ENCODE measurements at regions not wholly inside any gene's neighbourhood (a gene's known extent, or its start where the extent isn't known, plus 50 kb on each side); places are given as distances from the start of the nearest gene placed in this dataset.
"Not testable (repeated sequence)": the region's sequence is repeated elsewhere in the genome, so short reads cannot be mapped to it uniquely, and the experiment has no call there.

- H3K36me3 ChIP-seq (ENCODE audit: control insufficient read depth in 2 of 3, insufficient read depth in 3 of 3, low read length in 3 of 3); H3K9me3 Mint-ChIP-seq; POLR2A ChIA-PET; intact Hi-C loops (cut with micrococcal nuclease); H3K4me1 ChIP-seq (ENCODE audit: control insufficient read depth in 2 of 2, insufficient read depth in 2 of 2, low read length in 2 of 2); DNase-seq; H3K9me3 ChIP-seq (ENCODE audit: control insufficient read depth in 2 of 3, low read length in 3 of 3); H3K27ac Mint-ChIP-seq; H3K4me3 ChIP-seq (ENCODE audit: low read length); H3K27ac ChIP-seq (ENCODE audit: low read depth, low read length); ATAC-seq; H3K4me3 Mint-ChIP-seq; H3K27me3 ChIP-seq (ENCODE audit: control insufficient read depth in 2 of 2, insufficient read depth in 2 of 2, low read length in 2 of 2): not testable (repeated sequence)
- CTCF ChIA-PET = interaction anchor here (0.6 kb wide), 1 partner anchor 470 kb away, joined by 3 read pairs; no protein-coding TSS in a partner anchor
- Mint-ChIP-seq H3K36me3 (peaks cover 0 to 23% (median 11%) of the 10 kb centered on the region in 5 donors), H3K27me3 (peaks cover 0 to 11% (median 0%) of the 10 kb centered on the region in 5 donors), H3K4me1 (peaks cover 0 to 36% (median 20%) of the 10 kb centered on the region in 7 donors)
Observed at GRCh38 chr1:65029434-65029833, 63.1 kb upstream of the JAK1 start.

GRCh38 chr1:65034879-65035278, 68.5 kb upstream of the JAK1 start:
- not testable (repeated sequence) for H3K27ac Mint-ChIP-seq
- CTCF ChIA-PET = interaction anchor here (1.1 kb wide), 1 partner anchor 158 kb away, joined by 3 read pairs; no protein-coding TSS in a partner anchor
- POLR2A ChIA-PET = interaction anchor here (3.0 kb wide), 1 partner anchor 10 kb away, joined by 12 read pairs; no protein-coding TSS in a partner anchor

GRCh38 chr1:65036570-65037051, 70.3 kb upstream of the JAK1 start:
- Histone ChIP-seq H3K27ac (ENCODE audit: low read depth, low read length) (no peak overlapping the region), H3K9me3 (ENCODE audit: control insufficient read depth in 2 of 3, low read length in 3 of 3) (no peaks in the 10 kb centered on the region), H3K27me3 (ENCODE audit: control insufficient read depth in 2 of 2, insufficient read depth in 2 of 2, low read length in 2 of 2) (no peaks in the 10 kb centered on the region), H3K36me3 (ENCODE audit: control insufficient read depth in 2 of 3, insufficient read depth in 3 of 3, low read length in 3 of 3) (no peaks in the 10 kb centered on the region), H3K4me3 (ENCODE audit: low read length) (no peak overlapping the region), H3K4me1 (ENCODE audit: control insufficient read depth in 2 of 2, insufficient read depth in 2 of 2, low read length in 2 of 2) (peaks cover 0 to under 1% of the 10 kb centered on the region in 2 donors)
- H3K4me1 Mint-ChIP-seq = peaks cover 4 to 21% (median 14%) of the 10 kb centered on the region in 7 donors
- no peak overlapping the region for H3K4me3 Mint-ChIP-seq
- POLR2A ChIA-PET = interaction anchor here (0.6 to 1.3 kb wide), 4 partner anchors 9 to 29 kb away, joined by 3 to 4 read pairs (median 3); no protein-coding TSS in a partner anchor
- peaks cover 0 to 3% (median 0%) of the 10 kb centered on the region in 5 donors for H3K27me3 Mint-ChIP-seq
- intact Hi-C loops (cut with micrococcal nuclease) = no loop called here
- DNase-seq (no peak), ATAC-seq (no peak)
- peaks cover 0 to 21% (median 0%) of the 10 kb centered on the region in 5 donors for H3K36me3 Mint-ChIP-seq
- no peaks in the 10 kb centered on the region for H3K9me3 Mint-ChIP-seq
- CTCF ChIA-PET = no interaction called here
- H3K27ac Mint-ChIP-seq = peak overlapping the region in 1 of 9 donors; percentile 2

More at GRCh38 chr1:65034879-65035278, 68.5 kb upstream of the JAK1 start:
- H3K4me1 ChIP-seq (ENCODE audit: control insufficient read depth in 2 of 2, insufficient read depth in 2 of 2, low read length in 2 of 2); H3K9me3 Mint-ChIP-seq; H3K4me3 Mint-ChIP-seq; H3K4me3 ChIP-seq (ENCODE audit: low read length); H3K36me3 ChIP-seq (ENCODE audit: control insufficient read depth in 2 of 3, insufficient read depth in 3 of 3, low read length in 3 of 3); H3K27me3 Mint-ChIP-seq; H3K9me3 ChIP-seq (ENCODE audit: control insufficient read depth in 2 of 3, low read length in 3 of 3); H3K27ac ChIP-seq (ENCODE audit: low read depth, low read length); DNase-seq; H3K27me3 ChIP-seq (ENCODE audit: control insufficient read depth in 2 of 2, insufficient read depth in 2 of 2, low read length in 2 of 2); ATAC-seq: not testable (repeated sequence)
- intact Hi-C loops (cut with micrococcal nuclease) = loop anchor here in 1 of 2 donors (5.0 kb wide), 1 partner anchor 353 kb away; no protein-coding TSS in a partner anchor
- Mint-ChIP-seq H3K4me1 (peaks cover 0 to 15% (median 7%) of the 10 kb centered on the region in 7 donors), H3K36me3 (peaks cover 0 to 16% (median 5%) of the 10 kb centered on the region in 5 donors)

- ChIA-PET POLR2A (no interaction called here), CTCF (interaction anchor here (1.6 kb wide), 1 partner anchor 36 kb away, joined by 3 read pairs; no protein-coding TSS in a partner anchor)
- no peaks in the 10 kb centered on the region for H3K9me3 Mint-ChIP-seq
- intact Hi-C loops (cut with micrococcal nuclease) = no loop called here
- no peaks in the 10 kb centered on the region for H3K9me3 ChIP-seq (ENCODE audit: control insufficient read depth in 2 of 3, low read length in 3 of 3)
- H3K4me3 Mint-ChIP-seq = no peak overlapping the region
- H3K4me3 ChIP-seq (ENCODE audit: low read length) = no peak overlapping the region
- no peak overlapping the region for H3K27ac ChIP-seq (ENCODE audit: low read depth, low read length)
- no peak for ATAC-seq
- H3K36me3 ChIP-seq (ENCODE audit: control insufficient read depth in 2 of 3, insufficient read depth in 3 of 3, low read length in 3 of 3) = no peaks in the 10 kb centered on the region
- no peak for DNase-seq
- H3K4me1 Mint-ChIP-seq = peaks cover 3 to 20% (median 16%) of the 10 kb centered on the region in 7 donors
- no peak overlapping the region for H3K27ac Mint-ChIP-seq
- H3K36me3 Mint-ChIP-seq = peaks cover 0 to 14% (median 0%) of the 10 kb centered on the region in 5 donors
- no peaks in the 10 kb centered on the region for H3K27me3 Mint-ChIP-seq
- H3K27me3 ChIP-seq (ENCODE audit: control insufficient read depth in 2 of 2, insufficient read depth in 2 of 2, low read length in 2 of 2) = no peaks in the 10 kb centered on the region
- H3K4me1 ChIP-seq (ENCODE audit: control insufficient read depth in 2 of 2, insufficient read depth in 2 of 2, low read length in 2 of 2) = no peaks in the 10 kb centered on the region
Observed at GRCh38 chr1:65039066-65039465, 72.7 kb upstream of the JAK1 start.

GRCh38 chr1:65039508-65039907, 73.2 kb upstream of the JAK1 start:
- H3K27ac Mint-ChIP-seq = no peak overlapping the region
- no peak overlapping the region for H3K4me3 Mint-ChIP-seq
- H3K4me1 Mint-ChIP-seq = peaks cover 8 to 24% (median 20%) of the 10 kb centered on the region in 7 donors
- no peaks in the 10 kb centered on the region for H3K27me3 Mint-ChIP-seq
- H3K27me3 ChIP-seq (ENCODE audit: control insufficient read depth in 2 of 2, insufficient read depth in 2 of 2, low read length in 2 of 2) = no peaks in the 10 kb centered on the region
- intact Hi-C loops (cut with micrococcal nuclease) = no loop called here
- H3K4me1 ChIP-seq (ENCODE audit: control insufficient read depth in 2 of 2, insufficient read depth in 2 of 2, low read length in 2 of 2) = no peaks in the 10 kb centered on the region
- DNase-seq = no peak
- H3K27ac ChIP-seq (ENCODE audit: low read depth, low read length) = no peak overlapping the region
- no peaks in the 10 kb centered on the region for H3K9me3 ChIP-seq (ENCODE audit: control insufficient read depth in 2 of 3, low read length in 3 of 3)
- peaks cover 0 to 12% (median 0%) of the 10 kb centered on the region in 5 donors for H3K36me3 Mint-ChIP-seq
- no peak overlapping the region for H3K4me3 ChIP-seq (ENCODE audit: low read length)
- ATAC-seq = no peak
- H3K36me3 ChIP-seq (ENCODE audit: control insufficient read depth in 2 of 3, insufficient read depth in 3 of 3, low read length in 3 of 3) = no peaks in the 10 kb centered on the region
- CTCF ChIA-PET = interaction anchor here (1.6 kb wide), 1 partner anchor 36 kb away, joined by 3 read pairs; no protein-coding TSS in a partner anchor
- H3K9me3 Mint-ChIP-seq = no peaks in the 10 kb centered on the region
- POLR2A ChIA-PET = no interaction called here

GRCh38 chr1:65042467-65042866, 76.1 kb upstream of the JAK1 start:
- H3K4me1 ChIP-seq (ENCODE audit: control insufficient read depth in 2 of 2, insufficient read depth in 2 of 2, low read length in 2 of 2) = no peaks in the 10 kb centered on the region
- CTCF ChIA-PET = interaction anchor here (0.9 kb wide), 1 partner anchor 144 kb away, joined by 3 read pairs; no protein-coding TSS in a partner anchor
- H3K36me3 ChIP-seq (ENCODE audit: control insufficient read depth in 2 of 3, insufficient read depth in 3 of 3, low read length in 3 of 3) = no peaks in the 10 kb centered on the region
- peaks cover 8 to 44% (median 33%) of the 10 kb centered on the region in 7 donors for H3K4me1 Mint-ChIP-seq
- POLR2A ChIA-PET = interaction anchor here (0.6 to 2.3 kb wide), 3 partner anchors 23 to 529 kb away, joined by 3 to 7 read pairs (median 3); no protein-coding TSS in a partner anchor
- no peak overlapping the region for H3K4me3 Mint-ChIP-seq
- DNase-seq (no peak), ATAC-seq (no peak)
- H3K4me3 ChIP-seq (ENCODE audit: low read length) = no peak overlapping the region
- H3K27me3 ChIP-seq (ENCODE audit: control insufficient read depth in 2 of 2, insufficient read depth in 2 of 2, low read length in 2 of 2) = no peaks in the 10 kb centered on the region
- intact Hi-C loops (cut with micrococcal nuclease) = loop anchor here in 1 of 2 donors (5.0 kb wide), 1 partner anchor 215 kb away; no protein-coding TSS in a partner anchor
- peaks cover 0 to 1% (median 0%) of the 10 kb centered on the region in 11 donors for H3K9me3 Mint-ChIP-seq
- no peaks in the 10 kb centered on the region for H3K9me3 ChIP-seq (ENCODE audit: control insufficient read depth in 2 of 3, low read length in 3 of 3)
- no peaks in the 10 kb centered on the region for H3K27me3 Mint-ChIP-seq
- no peak overlapping the region for H3K27ac ChIP-seq (ENCODE audit: low read depth, low read length)
- H3K27ac Mint-ChIP-seq = peak overlapping the region in 2 of 9 donors; percentile 19 to 24
- H3K36me3 Mint-ChIP-seq = peaks cover 0 to 5% (median 0%) of the 10 kb centered on the region in 5 donors

All from naive thymus-derived CD4-positive, alpha-beta T cell (primary cell).